GM23248 (cell line): ENCODE measurements at regions not wholly inside any gene's neighbourhood (a gene's known extent, or its start where the extent isn't known, plus 50 kb on each side); places are given as distances from the start of the nearest gene placed in this dataset.

ENCODE experiments used
- EZH2 ChIP-seq: fragments of 200-600 bp; sonication (generic); IDR thresholded peaks from 2 replicates; pipeline ENCODE4 v1.6.1; 2018; ENCODE audit warnings: antibody characterized with exemption, mild to moderate bottlenecking; ENCODE audit not compliant: insufficient read depth, poor library complexity, severe bottlenecking
- EZH2phosphoT487 ChIP-seq: fragments of 200-600 bp; sonication (generic); IDR thresholded peaks from 2 replicates; pipeline ENCODE4 v1.6.1; 2018; ENCODE audit warnings: antibody characterized with exemption, moderate library complexity, mild to moderate bottlenecking, low read depth; ENCODE audit not compliant: insufficient read depth

- no peak for TF ChIP-seq EZH2
- TF ChIP-seq EZH2phosphoT487 = no peak
Observed at GRCh38 chr2:16221461-16222010, 281.2 kb downstream of the MYCN start.
